GM12873 (cell line): ENCODE measurements at regions not wholly inside any gene's neighbourhood (a gene's known extent, or its start where the extent isn't known, plus 50 kb on each side); places are given as distances from the start of the nearest gene placed in this dataset.

Experiments used
- TF ChIP-seq, protein P1 (sequence below): IDR thresholded peaks from 2 replicates; pipeline ENCODE4 v1.5.1; 2012; ENCODE audit warnings: low read depth, mild to moderate bottlenecking, moderate library complexity, low read length, control low read depth; ENCODE audit not compliant: insufficient read depth; ENCODE audit errors: missing control alignments

GRCh38 chr12:67483871-67484554 is 164.5 kb upstream of the DYRK2 start:
- TF ChIP-seq, protein P1, sequence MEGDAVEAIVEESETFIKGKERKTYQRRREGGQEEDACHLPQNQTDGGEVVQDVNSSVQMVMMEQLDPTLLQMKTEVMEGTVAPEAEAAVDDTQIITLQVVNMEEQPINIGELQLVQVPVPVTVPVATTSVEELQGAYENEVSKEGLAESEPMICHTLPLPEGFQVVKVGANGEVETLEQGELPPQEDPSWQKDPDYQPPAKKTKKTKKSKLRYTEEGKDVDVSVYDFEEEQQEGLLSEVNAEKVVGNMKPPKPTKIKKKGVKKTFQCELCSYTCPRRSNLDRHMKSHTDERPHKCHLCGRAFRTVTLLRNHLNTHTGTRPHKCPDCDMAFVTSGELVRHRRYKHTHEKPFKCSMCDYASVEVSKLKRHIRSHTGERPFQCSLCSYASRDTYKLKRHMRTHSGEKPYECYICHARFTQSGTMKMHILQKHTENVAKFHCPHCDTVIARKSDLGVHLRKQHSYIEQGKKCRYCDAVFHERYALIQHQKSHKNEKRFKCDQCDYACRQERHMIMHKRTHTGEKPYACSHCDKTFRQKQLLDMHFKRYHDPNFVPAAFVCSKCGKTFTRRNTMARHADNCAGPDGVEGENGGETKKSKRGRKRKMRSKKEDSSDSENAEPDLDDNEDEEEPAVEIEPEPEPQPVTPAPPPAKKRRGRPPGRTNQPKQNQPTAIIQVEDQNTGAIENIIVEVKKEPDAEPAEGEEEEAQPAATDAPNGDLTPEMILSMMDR: no peak

DNA sequence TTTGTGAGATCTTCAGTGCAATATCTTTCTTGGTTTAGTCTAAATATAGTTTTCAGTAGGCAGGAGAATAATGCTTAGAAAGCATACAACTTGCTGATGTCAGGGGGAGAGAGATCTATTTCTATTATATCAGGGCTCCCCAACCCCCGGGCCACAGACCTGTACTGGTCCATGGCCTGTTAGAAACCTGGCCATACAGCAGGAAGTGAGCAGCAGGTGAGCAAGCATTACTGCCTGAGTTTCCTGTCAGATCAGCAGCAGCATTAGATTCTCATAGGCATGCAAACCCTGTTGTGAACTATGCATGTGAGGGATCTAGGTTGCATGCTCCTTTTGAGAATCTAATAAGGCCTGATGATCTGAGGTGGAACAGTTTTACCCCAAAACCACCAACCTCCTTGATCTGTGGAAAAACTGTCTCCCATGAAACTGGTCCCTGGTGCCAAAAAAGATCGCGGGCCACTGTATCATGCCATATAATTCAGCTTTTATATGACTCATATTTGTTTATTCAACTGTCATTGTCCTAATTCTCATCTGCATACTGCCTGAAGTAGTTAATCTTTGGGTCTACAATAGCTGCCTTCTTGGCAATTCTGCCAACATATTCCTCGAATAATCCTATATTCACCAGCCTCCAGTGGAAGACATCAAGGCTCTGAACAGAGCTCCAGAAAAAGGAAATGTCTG is 163.6 kb upstream of the DYRK2 start:
- TF ChIP-seq, protein P1: no peak

DNA sequence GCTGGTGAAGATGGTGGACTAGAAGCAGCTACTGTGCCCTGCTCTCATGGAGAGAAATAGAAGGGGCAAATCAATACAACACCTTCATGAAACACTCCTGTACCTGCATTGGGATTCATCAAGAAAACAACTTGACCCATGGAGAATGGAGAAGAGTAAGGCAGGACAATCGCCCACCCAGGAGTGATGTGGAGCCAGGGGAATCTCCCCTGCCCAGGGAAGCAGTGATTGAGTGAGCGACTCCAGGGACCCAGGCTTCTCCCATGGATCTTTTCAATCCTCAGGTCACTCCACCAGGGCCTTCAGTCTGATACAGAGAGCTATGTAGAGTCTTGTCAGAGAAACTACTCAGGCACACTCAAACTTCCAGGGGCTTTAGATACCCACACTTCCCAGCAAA is 161.9 kb upstream of the DYRK2 start:
- TF ChIP-seq, protein P1: no peak

DNA sequence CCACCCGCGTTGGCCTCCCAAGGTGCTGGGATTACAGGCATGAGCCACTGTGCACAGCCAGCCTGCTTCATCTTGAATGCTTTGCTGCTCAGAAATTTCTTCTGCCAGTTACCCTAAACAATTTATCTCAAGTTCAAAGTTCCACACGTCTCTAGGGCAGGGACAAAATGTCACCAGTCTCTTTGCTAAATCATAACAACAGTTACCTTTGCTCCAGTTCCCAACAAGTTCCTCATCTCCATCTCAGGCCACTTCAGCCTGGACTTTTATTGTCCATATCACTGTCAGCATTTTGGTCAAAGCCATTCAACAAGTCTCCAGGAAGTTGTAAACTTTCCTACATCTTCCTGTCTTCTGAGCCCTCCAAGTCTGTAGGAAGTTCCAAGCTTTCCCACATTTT is 159.5 kb upstream of the DYRK2 start:
- TF ChIP-seq, protein P1: no peak

- TF ChIP-seq, protein P1: no peak
These were observed 152.0 kb upstream of the DYRK2 start for GRCh38 chr12:67496581-67496980.

DNA sequence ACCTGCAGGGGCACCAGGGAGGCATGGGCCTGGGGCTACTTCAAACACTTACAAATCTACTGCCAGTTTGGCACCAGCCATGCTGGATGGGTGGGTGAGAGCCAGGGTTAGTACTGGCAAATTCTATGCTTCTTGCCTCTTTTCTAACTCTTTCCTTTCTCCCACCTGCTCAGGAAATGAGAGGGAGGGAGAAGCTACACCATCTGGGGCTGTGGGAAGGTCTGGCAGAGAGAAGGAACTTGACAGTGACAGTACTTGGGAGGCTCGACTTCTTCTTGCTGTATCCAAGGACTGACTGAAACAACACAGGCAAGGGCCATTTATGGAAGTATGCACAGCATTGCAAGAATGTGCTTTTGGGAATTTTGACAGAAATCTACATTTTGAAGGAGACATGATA is 149.6 kb upstream of the DYRK2 start:
- TF ChIP-seq, protein P1: no peak

GRCh38 chr12:67501362-67501761 is 147.2 kb upstream of the DYRK2 start:
- TF ChIP-seq, protein P1: no peak
